Left renal cortex interstitium (tissue), 4 donors: ENCODE measurements at regions not wholly inside any gene's neighbourhood (a gene's known extent, or its start where the extent isn't known, plus 50 kb on each side); places are given as distances from the start of the nearest gene placed in this dataset.
"Not testable (repeated sequence)": the region's sequence is repeated elsewhere in the genome, so short reads cannot be mapped to it uniquely, and the experiment has no call there.

Experiments
- DNase-seq, 4 donors: peaks; one replicate each; pipeline ENCODE4 v3.0.0-alpha.2; 2013; ENCODE audit warnings: low read depth in 4 of 4, low spot score in 2 of 4, missing footprints in 1 of 4

DNA sequence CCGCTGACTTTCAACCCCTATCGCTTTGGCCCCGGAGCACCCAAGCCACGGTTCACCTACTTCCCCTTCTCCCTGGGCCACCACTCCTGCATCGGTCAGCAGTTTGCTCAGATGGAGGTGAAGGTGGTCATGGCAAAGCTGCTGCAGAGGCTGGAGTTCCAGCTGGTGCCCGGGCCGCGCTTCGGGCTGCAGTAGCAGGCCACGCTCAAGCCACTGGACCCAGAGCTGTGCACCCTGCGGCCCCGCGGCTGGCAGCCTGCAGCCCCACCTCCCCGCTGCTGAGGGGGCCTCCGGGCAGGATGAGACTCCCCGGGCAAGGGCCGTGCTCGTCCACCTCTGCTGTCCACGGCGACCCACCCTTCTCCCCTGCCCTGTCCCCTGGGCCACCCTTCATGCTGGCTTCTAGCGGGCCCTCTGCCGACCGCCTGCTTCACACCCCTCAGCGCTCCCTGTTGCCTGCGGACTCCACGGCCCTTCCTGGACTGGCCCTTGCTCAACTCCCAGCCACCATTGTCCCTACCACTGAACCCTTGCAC is 92.2 kb upstream of the TRABD2B start:
- no peak for DNase-seq

GRCh38 chr1:48084826-48085225 is 87.6 kb upstream of the TRABD2B start:
- no peak for DNase-seq

- DNase-seq = no peak
Measured at GRCh38 chr1:48082271-48082962, 85.2 kb upstream of the TRABD2B start.

DNA sequence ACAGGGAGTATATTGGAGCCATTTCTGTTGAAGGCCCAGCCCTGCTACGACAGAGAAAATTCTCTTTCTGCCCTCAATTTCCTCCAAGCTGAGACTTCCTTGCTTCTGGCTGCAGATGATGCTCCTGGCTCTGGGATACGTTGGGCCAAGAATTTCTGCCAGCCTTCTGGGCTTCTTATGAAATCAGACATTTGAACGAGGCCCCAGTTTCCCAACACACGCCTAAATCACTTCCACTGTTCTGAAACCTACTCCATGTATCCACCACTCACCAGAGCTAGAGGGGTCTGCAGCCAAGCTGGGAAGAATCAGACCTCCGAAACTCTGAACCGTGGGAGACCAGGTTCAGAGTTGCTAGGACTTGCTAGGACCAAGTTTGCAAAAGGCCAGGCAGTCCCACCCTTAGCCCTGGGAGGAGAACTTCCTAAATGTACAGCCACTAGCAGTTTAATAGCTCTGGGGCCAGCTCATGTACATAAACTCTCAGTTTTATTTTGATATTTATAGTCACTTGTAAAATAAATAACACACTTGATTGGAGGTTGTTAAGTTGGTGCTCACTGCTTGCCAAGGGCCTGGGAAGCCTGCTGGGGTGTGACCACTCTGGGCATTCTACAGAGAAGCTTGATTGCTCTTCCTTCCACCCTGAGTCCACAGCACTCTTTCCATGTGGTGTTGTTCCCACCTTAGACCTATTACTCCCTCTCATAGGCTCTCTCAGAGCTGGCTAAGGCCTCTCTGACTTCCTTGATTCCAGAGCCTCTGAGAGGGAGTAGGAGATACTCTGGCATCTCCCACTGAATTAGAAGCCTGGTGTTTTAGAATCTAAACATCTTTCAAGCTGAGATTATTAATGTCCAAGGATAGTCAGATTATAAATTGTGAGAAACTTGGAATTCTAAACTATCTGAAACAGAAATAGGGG is 83.4 kb upstream of the TRABD2B start:
- no peak for DNase-seq

DNA sequence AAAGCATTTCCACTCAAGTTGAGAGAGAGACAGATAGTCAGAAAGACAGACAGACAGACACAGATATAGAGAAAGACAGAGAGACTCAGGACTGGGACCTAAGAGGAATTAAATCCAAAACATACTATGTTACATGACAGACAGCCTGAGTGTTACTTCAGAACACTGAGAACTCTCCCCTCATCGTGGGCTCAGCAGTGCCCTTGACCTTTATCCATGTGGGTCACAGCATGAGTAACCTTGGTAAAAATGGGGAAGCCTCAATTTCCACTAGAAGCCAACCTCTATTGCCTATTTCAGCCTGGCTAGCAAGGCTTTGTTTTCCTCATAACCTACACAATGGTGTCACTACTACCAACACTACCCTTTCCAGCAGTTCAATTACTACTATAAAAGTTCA is 81.9 kb upstream of the TRABD2B start:
- no peak for DNase-seq

DNA sequence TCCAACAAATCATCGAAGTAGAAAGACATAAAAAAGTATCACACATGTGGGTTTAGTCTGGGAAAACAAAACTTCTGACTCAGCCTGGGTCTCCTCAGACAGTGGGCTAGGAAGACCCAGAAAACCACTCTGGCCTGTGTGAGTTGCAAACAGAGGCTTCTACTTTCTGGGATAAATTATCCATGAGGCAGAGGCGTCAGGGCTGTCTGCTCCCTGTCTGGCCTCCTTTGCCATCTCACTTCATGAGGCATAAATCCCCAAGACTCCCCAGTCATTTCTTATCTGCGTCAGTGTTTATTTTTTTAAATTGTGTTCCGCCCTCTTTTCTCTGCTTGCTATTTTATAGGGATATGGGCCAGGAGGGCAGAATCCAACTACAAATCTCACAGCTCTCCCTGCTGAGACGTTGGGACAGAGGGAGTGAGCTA is 80.6 kb upstream of the TRABD2B start:
- DNase-seq = no peak

GRCh38 chr1:48076017-48076416 is 78.8 kb upstream of the TRABD2B start:
- DNase-seq = no peak

DNA sequence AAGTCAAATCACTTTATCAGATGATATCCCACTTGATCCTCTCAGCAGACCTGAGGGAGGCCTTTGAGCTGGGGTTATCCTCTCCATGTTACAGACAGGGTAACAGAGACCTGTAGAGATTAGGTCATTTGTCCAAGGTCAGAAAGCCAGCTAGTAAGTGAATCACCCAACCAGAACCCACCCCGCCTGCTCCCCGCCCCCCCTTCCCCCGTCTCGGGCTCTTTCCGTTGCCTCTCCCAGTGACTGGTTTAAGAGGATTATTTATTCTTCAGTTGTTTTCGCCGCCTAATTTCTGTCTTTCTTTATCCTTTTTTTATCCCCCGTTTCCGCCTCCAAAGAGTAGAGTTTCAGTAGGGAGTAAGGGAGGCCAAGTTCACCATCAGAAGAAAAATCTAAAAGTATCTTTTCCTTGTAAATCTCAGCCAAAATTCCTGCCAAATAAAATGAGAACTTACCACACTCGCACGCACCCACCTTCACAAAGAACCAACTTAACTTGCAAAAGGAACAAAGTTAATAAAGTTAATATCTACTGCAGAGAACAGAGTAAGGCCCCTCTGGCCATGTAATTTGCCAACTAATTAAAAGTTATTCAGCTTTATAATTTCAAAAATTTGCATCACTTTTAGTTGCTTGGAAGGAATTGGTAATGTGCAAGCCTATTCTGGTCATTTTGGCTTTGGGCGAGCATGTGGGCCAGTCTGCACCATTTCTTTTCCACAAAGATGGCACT is 76.8 kb upstream of the TRABD2B start:
- DNase-seq = no peak

GRCh38 chr1:48071513-48071912 is 74.3 kb upstream of the TRABD2B start:
- DNase-seq = no peak

- DNase-seq = no peak
Measured at GRCh38 chr1:48070396-48070750, 73.2 kb upstream of the TRABD2B start.

GRCh38 chr1:48069662-48070395 is 72.6 kb upstream of the TRABD2B start:
- no peak for DNase-seq

DNA sequence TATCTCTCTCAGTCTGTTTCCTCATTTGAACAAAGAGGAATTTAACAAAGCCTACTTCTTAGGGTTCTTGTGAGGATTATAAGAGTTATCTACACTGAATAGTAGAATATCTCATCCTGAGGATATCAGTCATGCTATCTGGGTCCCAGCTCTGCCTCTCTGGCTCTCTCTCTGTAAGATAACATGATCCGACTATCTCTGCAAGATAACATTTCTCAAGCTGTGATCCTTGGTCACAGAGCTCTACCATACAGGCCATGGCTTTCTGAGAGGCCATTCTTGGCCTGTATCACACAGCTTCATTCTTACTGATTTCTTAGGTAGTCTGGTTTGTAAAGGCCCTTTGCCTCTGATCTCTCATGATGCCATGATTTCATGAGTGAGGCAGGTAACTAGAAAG is 71.0 kb upstream of the TRABD2B start:
- no peak for DNase-seq

DNA sequence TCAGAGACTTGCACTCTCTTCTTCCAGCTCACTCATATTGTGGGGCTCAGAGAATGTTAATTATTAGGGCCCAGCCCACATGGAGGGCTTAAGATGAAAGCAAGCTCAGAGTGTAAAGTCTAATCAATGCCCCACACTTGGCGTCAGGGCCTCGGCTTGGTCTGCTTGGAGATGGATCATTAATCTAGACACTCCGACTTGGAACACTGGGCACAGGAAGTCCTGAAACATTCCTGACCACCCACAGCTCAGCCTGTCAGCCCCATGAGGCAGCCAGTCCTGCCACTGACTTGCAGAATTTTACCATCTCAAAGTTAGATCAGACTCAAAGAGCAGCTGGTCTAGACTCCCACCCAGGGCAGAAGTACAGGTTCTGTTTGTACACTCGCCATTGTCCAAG is 69.8 kb upstream of the TRABD2B start:
- DNase-seq = no peak

DNA sequence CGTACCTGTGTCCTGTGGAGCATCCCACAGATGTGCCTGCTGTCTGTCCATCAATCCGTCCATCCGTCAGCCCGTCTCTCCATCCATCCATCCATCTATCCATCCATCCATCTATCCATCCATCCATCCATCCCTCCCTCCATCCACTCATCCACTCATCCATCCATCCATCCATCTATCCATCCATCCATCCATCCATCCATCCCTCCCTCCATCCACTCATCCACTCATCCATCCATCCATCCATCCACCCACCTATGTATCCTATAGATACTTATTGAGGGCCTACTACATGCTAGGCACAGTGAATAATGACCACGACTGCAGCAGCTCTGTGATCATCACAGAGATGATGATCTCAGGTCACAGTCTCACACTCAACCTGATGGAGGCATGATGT is 67.5 kb upstream of the TRABD2B start:
- DNase-seq = not testable (repeated sequence)

DNA sequence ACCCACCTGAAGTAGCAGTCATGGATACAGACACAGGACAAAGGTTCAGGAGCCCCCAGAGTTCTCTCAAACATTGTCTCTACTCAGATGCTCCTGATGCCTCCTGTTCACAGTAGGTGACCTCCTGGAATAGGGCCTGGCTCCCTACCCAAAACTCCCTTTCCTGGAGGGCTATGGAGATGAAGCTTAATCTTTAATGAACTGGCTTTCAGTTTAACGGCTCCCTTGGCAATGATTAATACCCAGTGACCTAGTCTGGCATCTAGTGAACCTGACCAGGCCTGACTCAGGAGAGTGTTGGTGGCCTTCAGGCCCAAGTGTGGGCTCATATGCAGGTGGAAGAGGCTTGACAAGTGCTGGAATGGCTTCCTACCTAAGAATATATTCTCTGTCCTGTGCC is 65.2 kb upstream of the TRABD2B start:
- no peak for DNase-seq

DNA sequence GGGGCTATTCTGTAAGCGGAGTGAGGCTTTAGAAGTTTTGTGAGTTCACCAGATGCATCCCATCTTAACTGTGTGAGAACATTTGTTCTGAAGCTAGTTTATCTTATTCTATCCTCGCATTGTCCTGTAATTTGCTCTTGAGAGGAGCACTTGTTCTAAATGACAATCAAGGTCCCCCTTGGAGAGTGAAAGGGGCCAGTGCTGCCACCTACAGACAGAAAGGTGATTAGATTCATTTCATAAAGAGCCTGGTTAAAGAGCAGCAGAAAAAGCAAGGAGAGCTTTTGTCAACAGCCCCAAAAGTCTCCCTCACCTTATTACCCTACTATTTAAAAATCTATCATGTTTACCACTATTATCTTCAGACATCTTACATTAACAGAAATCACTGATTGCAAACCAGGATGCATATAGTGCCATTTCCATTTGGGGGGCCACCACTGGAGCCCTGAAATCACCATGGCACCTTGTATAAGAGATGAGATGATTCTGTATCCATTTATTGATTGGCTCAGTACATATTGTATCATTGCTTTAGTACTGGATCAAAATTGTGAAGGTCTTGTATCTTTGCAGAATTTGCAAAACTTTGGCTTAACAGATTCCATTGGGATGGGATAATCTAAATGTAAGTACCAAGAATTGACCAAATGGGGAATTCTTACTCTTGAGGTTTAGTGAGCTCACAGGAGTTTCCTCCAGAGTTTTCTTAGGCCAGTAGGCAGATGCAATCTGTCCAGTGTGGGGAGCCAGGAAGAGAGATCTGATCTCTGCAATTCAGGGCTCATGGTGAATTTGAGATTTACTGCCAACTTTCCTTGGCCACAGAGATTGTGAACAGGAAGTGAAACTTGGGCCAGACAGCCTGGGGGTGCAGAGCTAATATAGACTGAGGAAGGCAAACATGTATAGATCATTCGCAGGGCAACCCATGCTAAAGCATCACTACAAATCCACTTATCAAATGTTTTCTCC is 64.3 kb upstream of the TRABD2B start:
- no peak for DNase-seq

GRCh38 chr1:48059289-48059688 is 62.1 kb upstream of the TRABD2B start:
- DNase-seq = no peak

DNA sequence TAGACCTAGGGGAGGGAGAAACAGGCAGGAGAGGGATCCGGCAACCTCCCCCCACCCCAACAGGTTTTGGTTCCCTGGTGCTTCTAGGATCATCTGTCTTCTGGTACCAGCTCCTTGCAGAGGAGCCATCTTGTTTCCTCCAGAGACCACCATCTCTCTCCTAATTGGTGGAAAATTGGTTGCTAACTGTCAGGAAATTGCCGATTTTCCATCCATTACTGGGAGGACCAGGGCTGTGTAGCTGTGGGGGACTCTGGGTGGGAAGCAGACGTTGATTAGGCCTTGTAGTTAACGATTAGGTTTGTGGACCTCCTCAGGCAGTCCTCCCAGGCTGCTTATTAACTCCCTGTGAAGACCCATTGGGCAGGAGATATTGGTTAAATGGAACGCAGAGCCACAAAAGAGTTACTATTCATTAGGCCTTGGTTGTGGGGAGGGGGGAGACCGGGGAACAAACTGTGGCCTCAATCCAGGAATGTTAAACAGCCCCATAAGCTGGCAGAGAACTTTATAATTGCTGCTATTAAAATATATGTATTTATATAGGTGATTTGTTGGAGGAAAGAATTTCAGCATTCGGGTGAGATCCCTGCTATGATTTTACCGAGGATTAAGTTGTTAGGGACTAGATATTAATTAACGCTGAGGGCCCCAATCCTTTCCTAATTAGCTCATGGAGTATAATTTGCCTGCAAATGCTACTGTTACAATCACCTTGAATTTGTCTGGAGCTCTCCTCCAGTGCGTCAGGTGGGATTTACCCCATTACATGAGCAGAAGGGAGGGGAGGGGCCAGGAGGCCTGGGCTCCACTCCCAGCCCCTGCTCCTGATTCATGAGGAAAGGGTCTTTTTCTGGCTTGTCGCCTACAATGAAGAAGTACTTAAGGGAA is 61.2 kb upstream of the TRABD2B start:
- DNase-seq = no peak
